SK-N-SH treated with all-trans-retinoic acid at 6 μM for 48 hours (cell line): ENCODE measurements at regions not wholly inside any gene's neighbourhood (a gene's known extent, or its start where the extent isn't known, plus 50 kb on each side); places are given as distances from the start of the nearest gene placed in this dataset.

ENCODE experiments used
- ATAC-seq: fragments of 200-7000 bp; cut with Tn5 transposase; 3 replicates; pipeline ENCODE4 v1.9.1; 2020; ENCODE audit warnings: mild to moderate bottlenecking, moderate library complexity
- ARNTL ChIP-seq: fragments of 450-650 bp; formaldehyde crosslinking; IDR thresholded peaks from 2 replicates; pipeline ENCODE4 v1.5.0; 2020; ENCODE audit warnings: low read depth, mild to moderate bottlenecking, moderate library complexity, borderline replicate concordance
- BACH2 ChIP-seq: fragments of 250-450 bp; sonication (Bioruptor Pico); IDR thresholded peaks from 2 replicates; pipeline ENCODE4 v1.9.0; 2021; ENCODE audit warnings: mild to moderate bottlenecking, borderline replicate concordance
- CREB5 ChIP-seq: fragments of 250-450 bp; sonication (Bioruptor Pico); IDR thresholded peaks from 2 replicates; pipeline ENCODE4 v1.5.1; 2020; ENCODE audit warnings: low read depth, mild to moderate bottlenecking, moderate library complexity
- CSDC2 ChIP-seq: fragments of 250-450 bp; sonication (Bioruptor Pico); IDR thresholded peaks from 2 replicates; pipeline ENCODE4 v1.5.0; 2020; ENCODE audit warnings: mild to moderate bottlenecking, moderate library complexity
- CSRNP3 ChIP-seq: fragments of 250-450 bp; sonication (Bioruptor Pico); IDR thresholded peaks from 2 replicates; pipeline ENCODE4 v1.5.1; 2021; ENCODE audit warnings: mild to moderate bottlenecking, moderate library complexity
- ESRRG ChIP-seq: fragments of 250-450 bp; sonication (Bioruptor Pico); IDR thresholded peaks from 2 replicates; pipeline ENCODE4 v1.6.1; 2021; ENCODE audit warnings: mild to moderate bottlenecking
- GLIS3 ChIP-seq: fragments of 250-450 bp; sonication (Bioruptor Pico); IDR thresholded peaks from 2 replicates; pipeline ENCODE4 v1.5.0; 2020; ENCODE audit warnings: mild to moderate bottlenecking, moderate library complexity
- ISL1 ChIP-seq: fragments of 250-450 bp; sonication (Bioruptor Pico); IDR thresholded peaks from 2 replicates; pipeline ENCODE4 v2.1.2; 2022; ENCODE audit warnings: mild to moderate bottlenecking, moderate library complexity
- OSR1 ChIP-seq: fragments of 250-450 bp; sonication (Bioruptor Pico); IDR thresholded peaks from 2 replicates; pipeline ENCODE4 v1.8.0; 2022; ENCODE audit warnings: moderate library complexity, mild to moderate bottlenecking, inconsistent platforms
- POU6F1 ChIP-seq: fragments of 250-450 bp; sonication (Bioruptor Pico); IDR thresholded peaks from 2 replicates; pipeline ENCODE4 v1.8.0; 2021; ENCODE audit warnings: low read depth, mild to moderate bottlenecking, moderate library complexity, borderline replicate concordance
- PPARA ChIP-seq: fragments of 250-450 bp; sonication (Bioruptor Pico); IDR thresholded peaks from 2 replicates; pipeline ENCODE4 v1.5.0; 2020; ENCODE audit warnings: mild to moderate bottlenecking, borderline replicate concordance
- RARB ChIP-seq: fragments of 250-450 bp; sonication (Bioruptor Pico); IDR thresholded peaks from 2 replicates; pipeline ENCODE4 v1.8.0; 2021; ENCODE audit warnings: mild to moderate bottlenecking, moderate library complexity
- SNAI2 ChIP-seq: fragments of 250-450 bp; sonication (Bioruptor Pico); IDR thresholded peaks from 2 replicates; pipeline ENCODE4 v1.5.0; 2020; ENCODE audit warnings: mild to moderate bottlenecking, moderate library complexity
- TCF4 ChIP-seq: fragments of 250-450 bp; sonication (Bioruptor Pico); IDR thresholded peaks from 2 replicates; pipeline ENCODE4 v1.8.0; 2021; ENCODE audit warnings: mild to moderate bottlenecking, moderate library complexity, borderline replicate concordance
- TOX ChIP-seq: fragments of 250-450 bp; sonication (Bioruptor Pico); IDR thresholded peaks from 2 replicates; pipeline ENCODE4 v1.8.0; 2021; ENCODE audit warnings: mild to moderate bottlenecking, moderate library complexity, borderline replicate concordance
- TSHZ2 ChIP-seq: fragments of 250-450 bp; sonication (Bioruptor Pico); IDR thresholded peaks from 2 replicates; pipeline ENCODE4 v1.5.0; 2020; ENCODE audit warnings: mild to moderate bottlenecking, moderate library complexity
- ZC3H10 ChIP-seq: fragments of 250-450 bp; sonication (Bioruptor Pico); IDR thresholded peaks from 2 replicates; pipeline ENCODE4 v1.5.1; 2021; ENCODE audit warnings: mild to moderate bottlenecking, moderate library complexity
- ZFP3 ChIP-seq: fragments of 250-450 bp; sonication (Bioruptor Pico); IDR thresholded peaks from 2 replicates; pipeline ENCODE4 v1.5.0; 2020; ENCODE audit warnings: mild to moderate bottlenecking, moderate library complexity
- ZFP30 ChIP-seq: fragments of 450-650 bp; formaldehyde crosslinking; IDR thresholded peaks from 2 replicates; pipeline ENCODE4 v1.5.0; 2022; ENCODE audit warnings: mild to moderate bottlenecking, moderate library complexity
- ZNF565 ChIP-seq: fragments of 450-650 bp; formaldehyde crosslinking; conservative IDR thresholded peaks from 2 replicates; pipeline ENCODE4 v1.5.0; 2020; ENCODE audit warnings: low read depth, mild to moderate bottlenecking, moderate library complexity
- ZNF70 ChIP-seq: fragments of 450-650 bp; formaldehyde crosslinking; IDR thresholded peaks from 2 replicates; pipeline ENCODE4 v1.5.0; 2020; ENCODE audit warnings: mild to moderate bottlenecking, moderate library complexity
- ZNF8 ChIP-seq: fragments of 450-650 bp; formaldehyde crosslinking; IDR thresholded peaks from 2 replicates; pipeline ENCODE4 v1.5.0; 2020; ENCODE audit warnings: mild to moderate bottlenecking, moderate library complexity

GRCh38 chr4:24720436-24720835 is 74.9 kb upstream of the SOD3 start:
- no peak for ATAC-seq
- no peak for TF ChIP-seq CSDC2
- no peak for TF ChIP-seq ESRRG (CRISPR knock-in tag)
- TF ChIP-seq ISL1 = no peak
- TF ChIP-seq ZNF70 (CRISPR knock-in tag) = no peak
- no peak for TF ChIP-seq SNAI2 (CRISPR knock-in tag)
- no peak for TF ChIP-seq OSR1
- no peak for TF ChIP-seq ZFP3
- TF ChIP-seq ZFP30 = no peak
- TF ChIP-seq ZNF565 (CRISPR knock-in tag) = no peak
- no peak for TF ChIP-seq BACH2 (CRISPR knock-in tag)

- no peak for ATAC-seq
- TF ChIP-seq TCF4 (CRISPR knock-in tag) (no peak), ISL1 (no peak), BACH2 (CRISPR knock-in tag) (no peak), GLIS3 (CRISPR knock-in tag) (no peak), ESRRG (CRISPR knock-in tag) (no peak), PPARA (no peak), CREB5 (no peak)
Measured at GRCh38 chr4:24720979-24721378, 74.4 kb upstream of the SOD3 start.

- TF ChIP-seq SNAI2 (CRISPR knock-in tag) = no peak
- no peak for TF ChIP-seq POU6F1 (CRISPR knock-in tag)
- no peak for TF ChIP-seq PPARA
- TF ChIP-seq GLIS3 (CRISPR knock-in tag) = no peak
- no peak for TF ChIP-seq CREB5
- no peak for TF ChIP-seq TSHZ2 (CRISPR knock-in tag)
- no peak for TF ChIP-seq RARB (CRISPR knock-in tag)
- TF ChIP-seq CSRNP3 (CRISPR knock-in tag) = no peak
- no peak for TF ChIP-seq ZNF8
- no peak for TF ChIP-seq ZNF565 (CRISPR knock-in tag)
- no peak for TF ChIP-seq ZC3H10 (CRISPR knock-in tag)
- no peak for TF ChIP-seq ESRRG (CRISPR knock-in tag)
- ATAC-seq = no peak
Measured at GRCh38 chr4:24722026-24722568, 73.3 kb upstream of the SOD3 start.

- ATAC-seq = no peak
- TF ChIP-seq CSDC2 = no peak
- no peak for TF ChIP-seq ZNF565 (CRISPR knock-in tag)
- no peak for TF ChIP-seq ISL1
- TF ChIP-seq OSR1 = no peak
- no peak for TF ChIP-seq CSRNP3 (CRISPR knock-in tag)
- TF ChIP-seq ARNTL = no peak
- no peak for TF ChIP-seq POU6F1 (CRISPR knock-in tag)
- TF ChIP-seq TOX = no peak
- no peak for TF ChIP-seq SNAI2 (CRISPR knock-in tag)
- no peak for TF ChIP-seq ZFP3
- no peak for TF ChIP-seq ZNF70 (CRISPR knock-in tag)
- no peak for TF ChIP-seq PPARA
- TF ChIP-seq ZC3H10 (CRISPR knock-in tag) = no peak
- no peak for TF ChIP-seq ZNF8
Measured at GRCh38 chr4:24727390-24728224, 67.8 kb upstream of the SOD3 start.
